ENCODE measurements at regions not wholly inside any gene's neighbourhood (a gene's known extent, or its start where the extent isn't known, plus 50 kb on each side); places are given as distances from the start of the nearest gene placed in this dataset.
"Not testable (repeated sequence)": the region's sequence is repeated elsewhere in the genome, so short reads cannot be mapped to it uniquely, and the experiment has no call there.

GRCh38 chr18:55687106-55687505 lies 99.1 kb upstream of the TCF4 start:
- no peak for DNase-seq
- H3K27me3 ChIP-seq (ENCODE audit: control insufficient read depth, insufficient read depth, low read length) = no peaks in the 10 kb centered on the region
- no peaks in the 10 kb centered on the region for H3K36me3 ChIP-seq (replicated peaks; ENCODE audit: control insufficient read depth, insufficient read depth, low read length)
- no peak overlapping the region for H3K4me3 ChIP-seq (ENCODE audit: insufficient read depth, low read depth, low read length)

- Histone ChIP-seq H3K36me3 (replicated peaks; ENCODE audit: control insufficient read depth, insufficient read depth, low read length) (no peaks in the 10 kb centered on the region), H3K4me3 (ENCODE audit: insufficient read depth, low read depth, low read length) (no peak overlapping the region), H3K27me3 (ENCODE audit: control insufficient read depth, insufficient read depth, low read length) (no peaks in the 10 kb centered on the region)
- no peak for DNase-seq
Observed at GRCh38 chr18:55685638-55686037, 97.6 kb upstream of the TCF4 start.

- no peaks in the 10 kb centered on the region for H3K27me3 ChIP-seq (ENCODE audit: control insufficient read depth, insufficient read depth, low read length)
- DNase-seq = no peak
- no peak overlapping the region for H3K4me3 ChIP-seq (ENCODE audit: insufficient read depth, low read depth, low read length)
- no peaks in the 10 kb centered on the region for H3K36me3 ChIP-seq (replicated peaks; ENCODE audit: control insufficient read depth, insufficient read depth, low read length)
Observed at GRCh38 chr18:55672574-55673361, 84.8 kb upstream of the TCF4 start.

GRCh38 chr18:55665506-55665905 lies 77.5 kb upstream of the TCF4 start:
- Histone ChIP-seq H3K36me3 (replicated peaks; ENCODE audit: control insufficient read depth, insufficient read depth, low read length) (no peaks in the 10 kb centered on the region), H3K27me3 (ENCODE audit: control insufficient read depth, insufficient read depth, low read length) (no peaks in the 10 kb centered on the region), H3K4me3 (ENCODE audit: insufficient read depth, low read depth, low read length) (no peak overlapping the region)
- no peak for DNase-seq

- H3K36me3 ChIP-seq (replicated peaks; ENCODE audit: control insufficient read depth, insufficient read depth, low read length); H3K27me3 ChIP-seq (ENCODE audit: control insufficient read depth, insufficient read depth, low read length); DNase-seq; H3K4me3 ChIP-seq (ENCODE audit: insufficient read depth, low read depth, low read length): not testable (repeated sequence)
Observed at GRCh38 chr18:55664758-55665400, 76.9 kb upstream of the TCF4 start.

- Histone ChIP-seq H3K4me3 (ENCODE audit: insufficient read depth, low read depth, low read length) (no peak overlapping the region), H3K27me3 (ENCODE audit: control insufficient read depth, insufficient read depth, low read length) (no peaks in the 10 kb centered on the region), H3K36me3 (replicated peaks; ENCODE audit: control insufficient read depth, insufficient read depth, low read length) (no peaks in the 10 kb centered on the region)
- no peak for DNase-seq
Observed at GRCh38 chr18:55663891-55664290, 75.9 kb upstream of the TCF4 start.

- H3K4me3 ChIP-seq (ENCODE audit: insufficient read depth, low read depth, low read length) = no peak overlapping the region
- no peak for DNase-seq
- H3K27me3 ChIP-seq (ENCODE audit: control insufficient read depth, insufficient read depth, low read length) = no peaks in the 10 kb centered on the region
- no peaks in the 10 kb centered on the region for H3K36me3 ChIP-seq (replicated peaks; ENCODE audit: control insufficient read depth, insufficient read depth, low read length)
Observed at GRCh38 chr18:55658598-55658997, 70.6 kb upstream of the TCF4 start.

- no peaks in the 10 kb centered on the region for H3K27me3 ChIP-seq (ENCODE audit: control insufficient read depth, insufficient read depth, low read length)
- DNase-seq = no peak
- H3K4me3 ChIP-seq (ENCODE audit: insufficient read depth, low read depth, low read length) = no peak overlapping the region
- no peaks in the 10 kb centered on the region for H3K36me3 ChIP-seq (replicated peaks; ENCODE audit: control insufficient read depth, insufficient read depth, low read length)
Observed at GRCh38 chr18:55657572-55658331, 69.8 kb upstream of the TCF4 start.

GRCh38 chr18:55654986-55655385 lies 67.0 kb upstream of the TCF4 start:
- no peaks in the 10 kb centered on the region for H3K27me3 ChIP-seq (ENCODE audit: control insufficient read depth, insufficient read depth, low read length)
- no peak for DNase-seq

GRCh38 chr18:55651236-55651635 lies 63.2 kb upstream of the TCF4 start:
- H3K27me3 ChIP-seq (ENCODE audit: control insufficient read depth, insufficient read depth, low read length) = no peaks in the 10 kb centered on the region
- H3K36me3 ChIP-seq (replicated peaks; ENCODE audit: control insufficient read depth, insufficient read depth, low read length) = no peaks in the 10 kb centered on the region
- no peak overlapping the region for H3K4me3 ChIP-seq (ENCODE audit: insufficient read depth, low read depth, low read length)
- no peak for DNase-seq

More at GRCh38 chr18:55654986-55655385, 67.0 kb upstream of the TCF4 start:
- Histone ChIP-seq H3K36me3 (replicated peaks; ENCODE audit: control insufficient read depth, insufficient read depth, low read length) (no peaks in the 10 kb centered on the region), H3K4me3 (ENCODE audit: insufficient read depth, low read depth, low read length) (no peak overlapping the region)

- Histone ChIP-seq H3K36me3 (replicated peaks; ENCODE audit: control insufficient read depth, insufficient read depth, low read length) (no peaks in the 10 kb centered on the region), H3K4me3 (ENCODE audit: insufficient read depth, low read depth, low read length) (no peak overlapping the region), H3K27me3 (ENCODE audit: control insufficient read depth, insufficient read depth, low read length) (no peaks in the 10 kb centered on the region)
- DNase-seq = no peak
Observed at GRCh38 chr18:55650363-55650870, 62.4 kb upstream of the TCF4 start.

GRCh38 chr18:55647331-55647730 lies 59.3 kb upstream of the TCF4 start:
- Histone ChIP-seq H3K4me3 (ENCODE audit: insufficient read depth, low read depth, low read length) (no peak overlapping the region), H3K27me3 (ENCODE audit: control insufficient read depth, insufficient read depth, low read length) (no peaks in the 10 kb centered on the region), H3K36me3 (replicated peaks; ENCODE audit: control insufficient read depth, insufficient read depth, low read length) (no peaks in the 10 kb centered on the region)
- DNase-seq = no peak

- H3K4me3 ChIP-seq (ENCODE audit: insufficient read depth, low read depth, low read length) = no peak overlapping the region
- no peaks in the 10 kb centered on the region for H3K27me3 ChIP-seq (ENCODE audit: control insufficient read depth, insufficient read depth, low read length)
- no peaks in the 10 kb centered on the region for H3K36me3 ChIP-seq (replicated peaks; ENCODE audit: control insufficient read depth, insufficient read depth, low read length)
- DNase-seq = no peak
Observed at GRCh38 chr18:55642191-55642590, 54.2 kb upstream of the TCF4 start.

GRCh38 chr18:55641486-55641885 lies 53.5 kb upstream of the TCF4 start:
- Histone ChIP-seq H3K27me3 (ENCODE audit: control insufficient read depth, insufficient read depth, low read length) (no peaks in the 10 kb centered on the region), H3K36me3 (replicated peaks; ENCODE audit: control insufficient read depth, insufficient read depth, low read length) (no peaks in the 10 kb centered on the region), H3K4me3 (ENCODE audit: insufficient read depth, low read depth, low read length) (no peak overlapping the region)
- no peak for DNase-seq

Measured in H7 (cell line).